UCSD-AML1 (cell line): ENCODE measurements at regions not wholly inside any gene's neighbourhood (a gene's known extent, or its start where the extent isn't known, plus 50 kb on each side); places are given as distances from the start of the nearest gene placed in this dataset.
"Not testable (repeated sequence)": the region's sequence is repeated elsewhere in the genome, so short reads cannot be mapped to it uniquely, and the experiment has no call there.

Experiments used
- DNase-seq: peaks from one replicate; lab custom pipeline; 2025; ENCODE audit not compliant: unreplicated experiment; lab: John Stamatoyannopoulos, UW

- no peak for DNase-seq
Observed at GRCh38 chr3:187481426-187481825, 113.2 kb downstream of the RTP4 start.

- not testable (repeated sequence) for DNase-seq
Observed at GRCh38 chr3:187475613-187476012, 107.4 kb downstream of the RTP4 start.

- no peak for DNase-seq
Observed at GRCh38 chr3:187473778-187474406, 105.7 kb downstream of the RTP4 start.

- DNase-seq: not testable (repeated sequence)
Observed at GRCh38 chr3:187466306-187466705, 98.1 kb downstream of the RTP4 start.

DNA sequence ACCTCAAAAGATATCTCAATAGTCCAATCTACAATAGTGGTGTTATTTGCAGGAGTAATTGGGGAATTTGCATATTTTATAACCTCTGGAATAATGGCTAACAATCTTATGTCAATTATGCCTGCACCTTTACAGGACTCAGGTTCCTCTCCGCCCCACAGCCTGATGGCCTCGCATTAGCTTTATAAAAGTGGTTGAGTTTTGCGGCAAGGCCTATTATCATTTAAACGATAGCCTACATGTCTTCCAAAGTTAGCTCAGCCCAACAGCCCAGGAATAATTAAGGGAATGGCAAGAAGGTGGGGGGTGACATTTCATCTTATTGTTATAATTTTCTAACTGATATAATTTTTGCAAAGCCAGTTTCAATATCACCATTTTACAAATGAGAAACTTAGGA is 97.3 kb downstream of the RTP4 start:
- no peak for DNase-seq

- no peak for DNase-seq
Observed at GRCh38 chr3:187464682-187465081, 96.5 kb downstream of the RTP4 start.

DNA sequence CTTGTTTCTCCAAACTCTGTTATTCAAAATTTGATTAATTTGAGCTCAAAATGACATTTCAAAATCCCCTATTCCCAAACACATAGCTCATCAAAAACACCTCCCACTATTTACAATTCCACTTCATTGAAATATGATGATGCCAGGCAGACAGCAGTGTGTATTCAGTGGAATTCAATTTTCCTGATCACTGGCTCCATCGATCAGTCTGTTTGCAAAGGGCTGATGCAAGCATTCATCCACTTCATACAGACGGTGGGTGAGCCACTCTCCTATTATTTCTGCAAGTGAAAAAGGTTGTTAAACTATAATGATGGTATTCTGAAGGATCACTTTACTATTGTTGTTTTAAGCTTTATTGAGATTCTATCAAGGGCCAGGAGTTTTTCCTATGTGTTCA is 90.7 kb downstream of the RTP4 start:
- DNase-seq: no peak

DNA sequence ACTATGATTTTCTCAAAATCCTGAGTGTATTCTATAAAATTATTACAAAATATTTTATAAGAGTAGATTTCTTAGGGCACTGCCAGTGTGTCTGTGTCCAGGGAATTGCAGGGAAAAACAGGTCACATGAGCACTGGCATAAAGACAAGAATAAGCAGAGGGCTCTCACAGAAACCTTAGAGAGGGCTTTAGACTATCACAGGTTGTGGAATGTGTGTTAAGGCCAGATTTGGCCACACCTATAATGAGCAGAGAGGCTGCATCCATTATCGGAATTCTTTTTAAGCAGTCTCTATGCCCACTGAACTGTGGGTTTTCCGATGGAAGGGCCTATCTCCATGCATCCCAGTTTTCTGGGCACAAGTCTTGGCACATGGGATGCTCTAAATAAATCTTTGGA is 90.2 kb downstream of the RTP4 start:
- no peak for DNase-seq

GRCh38 chr3:187456250-187456649 is 88.1 kb downstream of the RTP4 start:
- no peak for DNase-seq

- DNase-seq: no peak
Observed at GRCh38 chr3:187454085-187454815, 86.1 kb downstream of the RTP4 start.

GRCh38 chr3:187450431-187451190 is 82.4 kb downstream of the RTP4 start:
- no peak for DNase-seq

DNA sequence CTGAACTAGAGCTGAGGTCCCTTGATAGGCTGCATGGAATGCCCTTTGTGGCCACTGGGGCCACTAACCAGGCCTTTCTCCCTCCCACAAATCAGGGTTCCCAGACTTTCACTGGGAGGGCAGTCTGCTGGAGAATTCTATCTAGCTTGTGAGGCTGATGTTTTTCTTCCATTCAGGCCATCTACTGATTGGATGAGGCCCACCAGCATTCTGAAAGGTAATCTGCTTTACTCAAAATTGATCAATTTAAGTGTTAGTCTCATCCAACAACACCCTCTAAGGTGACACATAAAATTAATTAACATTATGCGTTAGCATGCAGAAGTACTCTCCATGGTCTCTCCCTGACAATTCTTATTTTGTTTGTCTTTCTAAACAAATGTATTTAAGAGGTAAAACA is 80.5 kb downstream of the RTP4 start:
- no peak for DNase-seq

DNA sequence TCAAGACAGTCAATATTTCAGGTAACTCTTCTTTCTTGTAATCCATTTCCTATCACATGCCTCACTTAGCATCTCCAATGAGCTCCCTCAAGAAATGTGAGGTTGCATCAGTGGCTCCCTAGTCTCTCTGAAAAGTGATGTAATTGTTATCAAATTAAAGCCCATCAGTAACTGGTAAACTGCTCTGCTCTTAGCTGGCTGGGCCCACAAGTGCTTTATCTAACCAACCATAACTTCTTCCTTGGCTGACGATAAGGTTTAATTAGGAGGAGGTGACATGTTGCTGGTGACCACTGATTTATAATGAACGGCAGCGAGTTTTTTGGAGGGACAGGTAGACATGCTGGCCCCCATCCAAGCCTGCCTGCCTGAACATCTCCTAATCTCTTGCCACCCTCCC is 79.6 kb downstream of the RTP4 start:
- no peak for DNase-seq

GRCh38 chr3:187445356-187445755 is 77.2 kb downstream of the RTP4 start:
- no peak for DNase-seq

- no peak for DNase-seq
Observed at GRCh38 chr3:187434524-187434923, 66.3 kb downstream of the RTP4 start.

GRCh38 chr3:187430576-187430975 is 62.4 kb downstream of the RTP4 start:
- DNase-seq: no peak
